Caco-2 (cell line): ENCODE measurements at regions not wholly inside any gene's neighbourhood (a gene's known extent, or its start where the extent isn't known, plus 50 kb on each side); places are given as distances from the start of the nearest gene placed in this dataset.

Source experiments
- BruUV-seq: library from RNA; stranded (reverse); fragments of 400-500 nt; replicated peaks from 2 replicates; lab custom pipeline; 2021; lab: Mats Ljungman, UMichigan
- CTCF ChIA-PET: fragments of 300-600 bp; sonication (Branson Sonifier 250); formaldehyde crosslinking; loops from one replicate; lab custom pipeline; 2022; ENCODE audit warnings: antibody characterized with exemption; lab: Charles Lee
- POLR2A ChIA-PET: fragments of 300-600 bp; sonication (Branson Sonifier 250); formaldehyde crosslinking; loops from one replicate; lab custom pipeline; 2022; ENCODE audit warnings: antibody characterized with exemption; lab: Charles Lee
- DNase-seq, 2 experiments: peaks; one replicate each; pipeline versions ENCODE4 v3.0.0 to v3.0.0-alpha.2; 2020 to 2022
- H3K27me3 ChIP-seq: replicated peaks from 2 replicates; pipeline ENCODE4 v1.6.0; 2011; ENCODE audit warnings: low read length; ENCODE audit not compliant: control insufficient read depth, insufficient read depth
- H3K36me3 ChIP-seq: 2 replicates; pipeline ENCODE4 v1.5.1; 2011; ENCODE audit warnings: low read length; ENCODE audit not compliant: control insufficient read depth, insufficient read depth
- H3K4me1 ChIP-seq: fragments of 250-450 bp; sonication (Bioruptor Pico); 2 replicates; pipeline ENCODE4 v1.5.1; 2020; ENCODE audit warnings: mild to moderate bottlenecking
- H3K4me3 ChIP-seq: 2 replicates; pipeline ENCODE4 v1.5.1; 2011; ENCODE audit warnings: low read depth, mild to moderate bottlenecking, control low read depth, low read length
- H3K9me3 ChIP-seq: fragments of 250-450 bp; sonication (Bioruptor Pico); 2 replicates; pipeline ENCODE4 v1.5.1; 2020; ENCODE audit warnings: mild to moderate bottlenecking, moderate library complexity
- H3K27ac Mint-ChIP-seq: one replicate; pipeline ENCODE4 v1.8.0; 2022; ENCODE audit warnings: mixed read lengths; ENCODE audit not compliant: unreplicated experiment
- H3K27me3 Mint-ChIP-seq: one replicate; pipeline ENCODE4 v1.8.0; 2022; ENCODE audit warnings: mixed read lengths; ENCODE audit not compliant: insufficient read depth, unreplicated experiment
- H3K36me3 Mint-ChIP-seq: one replicate; pipeline ENCODE4 v1.8.0; 2022; ENCODE audit warnings: mild to moderate bottlenecking, mixed read lengths; ENCODE audit not compliant: insufficient read depth, unreplicated experiment
- H3K4me1 Mint-ChIP-seq: one replicate; pipeline ENCODE4 v1.8.0; 2022; ENCODE audit warnings: low read depth, mixed read lengths; ENCODE audit not compliant: unreplicated experiment
- H3K4me3 Mint-ChIP-seq: one replicate; pipeline ENCODE4 v1.8.0; 2022; ENCODE audit warnings: mild to moderate bottlenecking, moderate library complexity, mixed read lengths; ENCODE audit not compliant: unreplicated experiment
- H3K9me3 Mint-ChIP-seq: one replicate; pipeline ENCODE4 v1.8.0; 2022; ENCODE audit warnings: mixed read lengths; ENCODE audit not compliant: unreplicated experiment
- CTCF ChIP-seq, 2 experiments: fragments of 200-600 bp in 1 of 2; IDR thresholded peaks; 1 replicate in 1 of 2; 2 replicates in 1 of 2; pipeline versions ENCODE4 v1.5.1 to v1.8.0; 2011 to 2022; ENCODE audit warnings: antibody characterized with exemption in 1 of 2, control low read depth in 1 of 2, inconsistent platforms in 1 of 2, low read depth in 1 of 2, low read length in 1 of 2, mild to moderate bottlenecking in 1 of 2, moderate library complexity in 1 of 2; ENCODE audit not compliant: insufficient read depth in 1 of 2, severe bottlenecking in 1 of 2, unreplicated experiment in 1 of 2
- intact Hi-C: fragments of 100-400 bp; cut with micrococcal nuclease; formaldehyde crosslinking; loops from one replicate; pipeline ENCODE4 v1.10.0; 2022; ENCODE audit not compliant: unreplicated experiment

- H3K36me3 Mint-ChIP-seq: no peaks in the 10 kb centered on the region
- BruUV-seq: no TSS peak
- no peak overlapping the region for H3K4me3 ChIP-seq
- no peak overlapping the region for H3K27ac Mint-ChIP-seq
- no peaks in the 10 kb centered on the region for H3K27me3 ChIP-seq
- no peaks in the 10 kb centered on the region for H3K36me3 ChIP-seq
- H3K27me3 Mint-ChIP-seq: no peaks in the 10 kb centered on the region
- H3K4me1 ChIP-seq: peaks cover 3% of the 10 kb centered on the region; the same call in 1 of the 2 replicates
- H3K4me3 Mint-ChIP-seq: no peak overlapping the region
- intact Hi-C loops: no loop called here
- DNase-seq: no peak
- no peaks in the 10 kb centered on the region for H3K9me3 Mint-ChIP-seq
- no peak for TF ChIP-seq CTCF (IDR thresholded peaks at IDR 0.05; ENCODE audit: insufficient read depth in 1 of 2, low read depth in 1 of 2, low read length in 1 of 2, severe bottlenecking in 1 of 2, unreplicated experiment in 1 of 2)
- no peaks in the 10 kb centered on the region for H3K9me3 ChIP-seq
- no peaks in the 10 kb centered on the region for H3K4me1 Mint-ChIP-seq
- POLR2A ChIA-PET: no interaction called here
- CTCF ChIA-PET: no interaction called here
Observed at GRCh38 chr1:198449261-198449660, 91.2 kb downstream of the ATP6V1G3 start.

- no TSS peak for BruUV-seq
- intact Hi-C loops: no loop called here
- no peak overlapping the region for H3K27ac Mint-ChIP-seq
- CTCF ChIA-PET: no interaction called here
- H3K27me3 Mint-ChIP-seq: no peaks in the 10 kb centered on the region
- no peaks in the 10 kb centered on the region for H3K9me3 Mint-ChIP-seq
- Histone ChIP-seq H3K4me3 (no peak overlapping the region), H3K36me3 (no peaks in the 10 kb centered on the region), H3K4me1 (peaks cover 3% of the 10 kb centered on the region; the same call in 1 of the 2 replicates), H3K27me3 (no peaks in the 10 kb centered on the region), H3K9me3 (no peaks in the 10 kb centered on the region)
- no peaks in the 10 kb centered on the region for H3K4me1 Mint-ChIP-seq
- no peak for DNase-seq
- no peak overlapping the region for H3K4me3 Mint-ChIP-seq
- TF ChIP-seq CTCF (IDR thresholded peaks at IDR 0.05; ENCODE audit: insufficient read depth in 1 of 2, low read depth in 1 of 2, low read length in 1 of 2, severe bottlenecking in 1 of 2, unreplicated experiment in 1 of 2): no peak
- H3K36me3 Mint-ChIP-seq: no peaks in the 10 kb centered on the region
- POLR2A ChIA-PET: no interaction called here
Observed at GRCh38 chr1:198447468-198447867, 93.0 kb downstream of the ATP6V1G3 start.

GRCh38 chr1:198445872-198446271, 94.6 kb downstream of the ATP6V1G3 start:
- H3K36me3 Mint-ChIP-seq: no peaks in the 10 kb centered on the region

More at GRCh38 chr1:198445872-198446271, 94.6 kb downstream of the ATP6V1G3 start:
- ChIA-PET CTCF (no interaction called here), POLR2A (no interaction called here)
- Mint-ChIP-seq H3K9me3 (no peaks in the 10 kb centered on the region), H3K4me3 (no peak overlapping the region), H3K27me3 (no peaks in the 10 kb centered on the region), H3K4me1 (no peaks in the 10 kb centered on the region), H3K27ac (no peak overlapping the region)
- Histone ChIP-seq H3K36me3 (no peaks in the 10 kb centered on the region), H3K4me3 (no peak overlapping the region), H3K27me3 (no peaks in the 10 kb centered on the region), H3K9me3 (no peaks in the 10 kb centered on the region), H3K4me1 (peaks cover 3% of the 10 kb centered on the region; the same call in 1 of the 2 replicates)
- TF ChIP-seq CTCF (IDR thresholded peaks at IDR 0.05; ENCODE audit: insufficient read depth in 1 of 2, low read depth in 1 of 2, low read length in 1 of 2, severe bottlenecking in 1 of 2, unreplicated experiment in 1 of 2): no peak
- no peak for DNase-seq
- intact Hi-C loops: no loop called here
- no TSS peak for BruUV-seq
